ENCODE measurements at regions not wholly inside any gene's neighbourhood (a gene's known extent, or its start where the extent isn't known, plus 50 kb on each side); places are given as distances from the start of the nearest gene placed in this dataset.

DNA sequence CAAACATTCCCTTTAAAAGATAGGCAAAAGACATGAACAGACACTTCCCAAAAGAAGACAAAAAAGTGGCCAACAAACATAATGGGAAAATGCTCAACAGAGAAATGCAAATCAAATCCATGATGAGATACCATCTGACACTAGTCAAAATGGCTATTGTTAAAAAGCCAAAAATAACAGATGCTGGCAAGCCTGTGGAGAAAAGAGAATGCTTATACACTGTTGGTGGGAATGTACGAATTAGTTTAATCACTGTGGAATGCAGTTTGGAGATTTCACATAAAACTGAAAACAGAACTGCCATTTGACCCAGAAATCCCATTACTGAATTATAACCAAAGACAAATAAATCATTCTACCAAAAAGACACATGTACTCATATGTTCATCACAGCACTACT is 58.3 kb upstream of the WDR41 start:
- no peak overlapping the region for H3K4me3 Mint-ChIP-seq (ENCODE audit: unreplicated experiment)
- intact Hi-C loops (cut with micrococcal nuclease), result no loop called here
- no TSS peak for BruUV-seq (replicated peaks)
- H3K9me3 Mint-ChIP-seq (ENCODE audit: unreplicated experiment), result no peaks in the 10 kb centered on the region
- H3K27me3 Mint-ChIP-seq (ENCODE audit: insufficient read depth, unreplicated experiment), result no peaks in the 10 kb centered on the region
- no peaks in the 10 kb centered on the region for H3K36me3 Mint-ChIP-seq (ENCODE audit: insufficient read depth, unreplicated experiment)
- H3K4me1 Mint-ChIP-seq (ENCODE audit: insufficient read depth, unreplicated experiment), result no peaks in the 10 kb centered on the region
- POLR2A ChIA-PET, result no interaction called here
- no peak overlapping the region for H3K27ac Mint-ChIP-seq (ENCODE audit: low read depth, unreplicated experiment)
- no peak for DNase-seq (ENCODE audit: unreplicated experiment)
- CTCF ChIA-PET, result interaction anchor here (0.6 kb wide), 1 partner anchor 598 kb away, joined by 6 read pairs; no protein-coding TSS in a partner anchor
- TF ChIP-seq, protein P1, sequence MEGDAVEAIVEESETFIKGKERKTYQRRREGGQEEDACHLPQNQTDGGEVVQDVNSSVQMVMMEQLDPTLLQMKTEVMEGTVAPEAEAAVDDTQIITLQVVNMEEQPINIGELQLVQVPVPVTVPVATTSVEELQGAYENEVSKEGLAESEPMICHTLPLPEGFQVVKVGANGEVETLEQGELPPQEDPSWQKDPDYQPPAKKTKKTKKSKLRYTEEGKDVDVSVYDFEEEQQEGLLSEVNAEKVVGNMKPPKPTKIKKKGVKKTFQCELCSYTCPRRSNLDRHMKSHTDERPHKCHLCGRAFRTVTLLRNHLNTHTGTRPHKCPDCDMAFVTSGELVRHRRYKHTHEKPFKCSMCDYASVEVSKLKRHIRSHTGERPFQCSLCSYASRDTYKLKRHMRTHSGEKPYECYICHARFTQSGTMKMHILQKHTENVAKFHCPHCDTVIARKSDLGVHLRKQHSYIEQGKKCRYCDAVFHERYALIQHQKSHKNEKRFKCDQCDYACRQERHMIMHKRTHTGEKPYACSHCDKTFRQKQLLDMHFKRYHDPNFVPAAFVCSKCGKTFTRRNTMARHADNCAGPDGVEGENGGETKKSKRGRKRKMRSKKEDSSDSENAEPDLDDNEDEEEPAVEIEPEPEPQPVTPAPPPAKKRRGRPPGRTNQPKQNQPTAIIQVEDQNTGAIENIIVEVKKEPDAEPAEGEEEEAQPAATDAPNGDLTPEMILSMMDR (IDR thresholded peaks at IDR 0.05; ENCODE audit: unreplicated experiment), result no peak

DNA sequence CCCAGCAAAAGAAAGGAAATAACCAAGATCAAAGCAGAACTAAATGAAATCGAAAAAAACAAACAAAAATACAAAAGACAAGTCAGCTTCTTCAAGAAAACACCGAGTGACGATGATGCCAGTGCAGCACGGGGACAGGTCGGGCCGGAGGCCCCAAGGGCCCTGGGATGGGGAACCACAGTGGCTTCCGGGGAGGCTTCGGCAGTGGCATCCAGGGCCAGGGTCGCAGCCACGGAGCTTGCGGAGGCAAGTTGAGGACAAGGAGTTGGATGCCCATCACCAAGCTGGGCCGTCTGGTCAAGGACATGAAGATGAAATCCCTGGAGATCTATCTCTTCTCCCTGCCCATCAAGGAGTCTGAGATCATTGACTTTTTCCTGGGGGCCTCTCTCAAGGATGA is 53.2 kb upstream of the WDR41 start:
- ChIA-PET CTCF (no interaction called here), POLR2A (no interaction called here)
- TF ChIP-seq, protein P1 (IDR thresholded peaks at IDR 0.05; ENCODE audit: unreplicated experiment), result no peak
- no peaks in the 10 kb centered on the region for H3K4me1 Mint-ChIP-seq (ENCODE audit: insufficient read depth, unreplicated experiment)
- H3K9me3 Mint-ChIP-seq (ENCODE audit: unreplicated experiment), result no peaks in the 10 kb centered on the region
- no peak overlapping the region for H3K4me3 Mint-ChIP-seq (ENCODE audit: unreplicated experiment)
- no peak overlapping the region for H3K27ac Mint-ChIP-seq (ENCODE audit: low read depth, unreplicated experiment)
- intact Hi-C loops (cut with micrococcal nuclease), result no loop called here
- no peak for DNase-seq (ENCODE audit: unreplicated experiment)
- no peaks in the 10 kb centered on the region for H3K27me3 Mint-ChIP-seq (ENCODE audit: insufficient read depth, unreplicated experiment)
- H3K36me3 Mint-ChIP-seq (ENCODE audit: insufficient read depth, unreplicated experiment), result no peaks in the 10 kb centered on the region
- BruUV-seq (replicated peaks), result no TSS peak
